Activated T-helper 17 cell treated with anti-CD3 and anti-CD28 coated beads, Interleukin-2, amount 50 U/mL, for 72 hours (primary cell): ENCODE measurements at regions not wholly inside any gene's neighbourhood (a gene's known extent, or its start where the extent isn't known, plus 50 kb on each side); places are given as distances from the start of the nearest gene placed in this dataset.
"Not testable (repeated sequence)": the region's sequence is repeated elsewhere in the genome, so short reads cannot be mapped to it uniquely, and the experiment has no call there.

ENCODE experiments used
- ATAC-seq: fragments of 150-1000 bp; cut with Tn5 transposase; replicated peaks from 2 replicates; pipeline ENCODE4 v1.10.0; 2021; ENCODE audit warnings: mild to moderate bottlenecking, moderate library complexity
- H3K27ac Mint-ChIP-seq: one replicate; pipeline ENCODE4 v1.8.0; 2022; ENCODE audit warnings: mixed read lengths
- H3K27me3 Mint-ChIP-seq: one replicate; pipeline ENCODE4 v1.8.0; 2022; ENCODE audit warnings: mixed read lengths
- H3K36me3 Mint-ChIP-seq: one replicate; pipeline ENCODE4 v1.8.0; 2022; ENCODE audit warnings: low read depth, mild to moderate bottlenecking, mixed read lengths
- H3K4me1 Mint-ChIP-seq: one replicate; pipeline ENCODE4 v1.8.0; 2022; ENCODE audit warnings: mixed read lengths
- H3K4me3 Mint-ChIP-seq: one replicate; pipeline ENCODE4 v1.8.0; 2022; ENCODE audit warnings: mild to moderate bottlenecking, mixed read lengths
- H3K9me3 Mint-ChIP-seq: one replicate; pipeline ENCODE4 v1.8.0; 2022; ENCODE audit warnings: mixed read lengths

GRCh38 chr7:76895696-76896095 lies 136.5 kb downstream of the SPDYE17 start:
- not testable (repeated sequence) for H3K4me1 Mint-ChIP-seq

DNA sequence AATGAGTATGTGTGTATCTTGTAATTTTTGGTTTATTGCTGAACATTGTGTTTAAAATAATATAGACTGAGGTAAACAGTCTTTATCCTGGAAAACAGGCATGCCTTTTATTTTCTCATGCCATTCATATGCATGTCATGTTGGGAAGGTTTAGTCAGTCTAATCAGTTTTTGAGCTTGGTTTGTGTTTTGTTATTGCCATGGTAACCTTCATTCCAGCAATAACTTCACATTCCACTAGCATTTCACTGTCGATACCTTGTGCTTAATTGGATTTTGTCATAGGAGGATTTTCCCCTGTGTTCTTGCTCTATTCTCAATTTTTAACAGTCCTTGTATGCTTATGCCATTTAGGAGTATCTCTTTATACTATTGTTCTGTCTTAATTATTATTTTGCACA lies 140.4 kb downstream of the SPDYE17 start:
- not testable (repeated sequence) for H3K4me3 Mint-ChIP-seq, H3K27me3 Mint-ChIP-seq, ATAC-seq, H3K36me3 Mint-ChIP-seq, H3K27ac Mint-ChIP-seq, H3K4me1 Mint-ChIP-seq, H3K9me3 Mint-ChIP-seq

More at GRCh38 chr7:76895696-76896095, 136.5 kb downstream of the SPDYE17 start:
- ATAC-seq, H3K4me3 Mint-ChIP-seq, H3K27me3 Mint-ChIP-seq, H3K36me3 Mint-ChIP-seq, H3K9me3 Mint-ChIP-seq, H3K27ac Mint-ChIP-seq: not testable (repeated sequence)

DNA sequence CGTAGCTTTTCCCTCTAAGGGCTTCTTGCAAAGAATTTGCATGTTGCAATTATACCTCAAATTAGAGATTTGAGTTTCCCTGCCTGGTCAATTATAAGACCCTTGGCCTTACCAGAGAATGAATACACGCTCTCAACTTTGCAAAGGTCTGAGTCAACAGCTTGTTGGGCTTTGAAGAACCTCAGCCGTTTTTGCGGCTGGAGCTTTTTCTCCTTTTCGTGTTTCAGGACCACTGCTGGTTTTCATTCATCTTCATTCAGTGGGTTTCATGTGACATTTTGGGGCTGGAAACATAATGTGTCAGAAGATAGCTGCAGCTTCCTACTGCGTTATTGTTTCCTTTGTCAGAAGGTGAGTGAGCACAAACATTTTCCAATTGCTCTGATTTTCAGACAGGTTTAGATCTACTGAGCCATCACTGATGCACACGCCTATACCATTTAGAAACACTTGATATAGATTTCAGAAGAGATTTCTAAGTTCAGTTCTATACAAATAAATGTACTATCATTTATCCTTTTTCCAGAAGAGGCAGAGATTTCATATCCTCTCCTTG lies 152.3 kb downstream of the SPDYE17 start:
- H3K4me1 Mint-ChIP-seq, H3K27ac Mint-ChIP-seq, H3K36me3 Mint-ChIP-seq, H3K9me3 Mint-ChIP-seq, H3K27me3 Mint-ChIP-seq, H3K4me3 Mint-ChIP-seq: not testable (repeated sequence)
- ATAC-seq: peak; percentile 37

DNA sequence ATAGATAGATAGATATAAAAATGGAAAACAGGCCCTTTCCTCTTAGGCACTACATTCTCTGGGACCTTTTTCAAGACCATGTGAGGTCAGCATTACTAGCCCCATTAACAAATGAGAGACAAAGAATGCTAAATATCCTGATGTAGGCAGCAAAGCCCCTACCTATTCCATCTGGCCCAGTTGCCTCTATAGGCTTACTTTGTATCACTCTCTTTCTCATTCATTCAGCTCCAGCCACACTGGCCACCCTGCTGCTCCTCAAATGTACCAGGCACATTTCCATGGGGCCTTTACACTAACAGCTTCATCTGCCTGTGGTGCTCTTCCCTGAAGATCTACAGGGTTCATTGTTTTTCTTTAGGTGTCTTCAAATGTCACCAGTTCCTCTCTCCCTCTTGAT lies 156.4 kb downstream of the SPDYE17 start:
- ATAC-seq, H3K9me3 Mint-ChIP-seq, H3K4me3 Mint-ChIP-seq, H3K27ac Mint-ChIP-seq, H3K4me1 Mint-ChIP-seq, H3K36me3 Mint-ChIP-seq: not testable (repeated sequence)
- H3K27me3 Mint-ChIP-seq: peaks cover 13% of the 10 kb centered on the region

DNA sequence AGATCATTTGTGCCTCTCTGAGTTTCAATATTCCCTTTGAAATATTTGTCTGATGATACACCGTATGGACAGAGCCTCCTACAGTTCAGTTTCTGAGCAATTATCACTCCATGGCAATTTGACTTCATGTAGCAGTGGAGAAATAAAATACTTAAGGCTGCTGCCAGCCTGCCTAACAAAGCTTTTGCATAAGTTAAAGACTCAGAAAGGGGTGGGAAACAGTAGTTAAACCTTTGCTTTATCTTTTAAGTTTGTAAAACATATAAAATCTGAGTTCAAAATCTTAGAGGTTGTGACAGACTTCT lies 161.7 kb downstream of the SPDYE17 start:
- H3K27me3 Mint-ChIP-seq, H3K27ac Mint-ChIP-seq, H3K4me1 Mint-ChIP-seq, H3K4me3 Mint-ChIP-seq, H3K9me3 Mint-ChIP-seq, ATAC-seq, H3K36me3 Mint-ChIP-seq: not testable (repeated sequence)

DNA sequence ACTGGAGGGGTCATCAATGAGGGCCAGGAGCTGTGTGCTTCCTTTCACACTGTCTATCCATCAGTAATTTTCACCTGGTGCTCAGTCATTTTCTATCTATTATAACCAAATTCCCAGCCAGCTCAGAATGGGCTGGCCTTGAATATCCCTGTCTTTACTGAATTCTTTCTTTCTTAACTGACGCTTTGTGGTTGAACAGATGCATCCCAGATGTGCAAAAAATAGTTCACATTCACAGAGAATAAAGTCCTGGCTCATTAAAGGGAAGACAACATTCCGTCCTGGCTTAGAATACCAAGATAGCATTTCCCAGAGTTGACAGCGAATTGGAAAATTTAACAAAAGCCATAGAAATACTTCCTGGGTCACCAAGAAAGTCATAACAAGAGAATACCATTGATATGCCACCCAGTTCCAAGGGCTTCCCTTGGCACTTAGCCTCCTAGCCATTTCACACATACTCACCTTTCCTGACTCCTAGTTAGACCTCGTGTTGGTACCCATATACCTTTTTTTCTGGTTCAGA lies 164.7 kb downstream of the SPDYE17 start:
- ATAC-seq, H3K27me3 Mint-ChIP-seq, H3K36me3 Mint-ChIP-seq: not testable (repeated sequence)

GRCh38 chr7:76863150-76863773 lies 168.9 kb downstream of the SPDYE17 start:
- H3K4me1 Mint-ChIP-seq, H3K27me3 Mint-ChIP-seq, ATAC-seq, H3K9me3 Mint-ChIP-seq, H3K27ac Mint-ChIP-seq, H3K36me3 Mint-ChIP-seq, H3K4me3 Mint-ChIP-seq: not testable (repeated sequence)

More for the DNA sequence above, 164.7 kb downstream of the SPDYE17 start:
- not testable (repeated sequence) for H3K4me3 Mint-ChIP-seq, H3K9me3 Mint-ChIP-seq, H3K27ac Mint-ChIP-seq, H3K4me1 Mint-ChIP-seq

DNA sequence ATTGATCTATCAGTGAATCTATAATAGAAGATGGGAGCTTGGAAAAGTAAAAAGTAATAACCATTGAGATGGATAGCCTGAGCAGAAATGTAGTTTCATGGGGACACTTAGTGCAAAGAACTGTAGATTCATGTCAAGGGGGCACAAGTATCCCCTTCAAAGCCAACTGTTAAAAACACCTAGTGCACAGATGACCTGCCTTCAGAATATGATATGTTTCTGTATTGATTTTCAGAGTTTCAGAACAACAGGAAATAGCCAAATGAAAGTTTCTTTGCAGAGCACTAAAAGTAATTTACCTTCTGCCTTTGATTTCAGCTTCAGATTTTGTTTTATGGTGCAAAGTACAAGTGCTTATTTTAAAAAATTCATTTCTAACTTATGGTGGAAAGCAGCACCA lies 169.9 kb downstream of the SPDYE17 start:
- not testable (repeated sequence) for H3K36me3 Mint-ChIP-seq, H3K4me1 Mint-ChIP-seq, ATAC-seq, H3K4me3 Mint-ChIP-seq, H3K9me3 Mint-ChIP-seq, H3K27ac Mint-ChIP-seq, H3K27me3 Mint-ChIP-seq

DNA sequence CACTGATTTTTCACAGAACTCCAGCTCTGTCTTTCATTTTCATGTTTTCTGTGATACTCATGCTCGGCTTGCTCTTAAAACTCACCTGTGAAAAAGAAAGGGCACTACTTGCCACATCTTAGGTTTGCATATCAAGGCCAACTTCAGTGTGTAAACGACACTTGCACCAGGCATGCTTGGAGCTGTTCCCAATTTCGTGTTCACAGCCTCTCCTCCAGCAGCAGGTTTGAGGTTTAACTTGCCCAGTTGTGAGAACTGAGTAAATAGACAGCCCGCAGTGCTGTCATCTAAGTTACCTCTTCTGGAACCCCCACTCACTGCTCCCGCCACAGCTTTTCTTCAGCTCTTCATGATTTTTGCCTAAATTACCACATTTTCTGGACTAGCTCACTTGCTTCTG lies 172.2 kb downstream of the SPDYE17 start:
- H3K27ac Mint-ChIP-seq, H3K9me3 Mint-ChIP-seq, ATAC-seq, H3K4me3 Mint-ChIP-seq, H3K4me1 Mint-ChIP-seq, H3K36me3 Mint-ChIP-seq, H3K27me3 Mint-ChIP-seq: not testable (repeated sequence)

DNA sequence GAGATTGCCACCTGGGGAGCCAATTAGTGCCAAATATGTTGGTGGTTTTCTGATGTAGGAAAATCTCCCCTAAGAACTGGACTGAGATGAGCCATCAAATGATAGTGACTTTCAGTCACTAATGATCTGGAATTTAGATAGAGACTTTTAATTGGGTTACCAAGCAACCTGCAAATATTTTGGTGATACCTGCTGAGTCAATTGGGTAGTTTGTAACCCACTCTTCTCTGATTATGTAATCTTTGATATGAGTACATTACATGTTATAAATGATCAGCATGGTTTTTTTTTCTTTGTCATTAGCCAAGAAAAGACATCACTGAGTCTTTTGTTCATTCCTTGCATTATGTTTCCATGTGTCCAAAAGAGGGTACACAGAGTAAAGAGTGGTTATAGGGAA lies 177.5 kb downstream of the SPDYE17 start:
- not testable (repeated sequence) for H3K4me3 Mint-ChIP-seq, H3K4me1 Mint-ChIP-seq, H3K9me3 Mint-ChIP-seq, H3K27ac Mint-ChIP-seq, H3K36me3 Mint-ChIP-seq, H3K27me3 Mint-ChIP-seq
- ATAC-seq: peak; percentile 26

GRCh38 chr7:76852787-76853584 lies 179.2 kb downstream of the SPDYE17 start:
- not testable (repeated sequence) for H3K27me3 Mint-ChIP-seq, H3K27ac Mint-ChIP-seq, H3K9me3 Mint-ChIP-seq, ATAC-seq, H3K36me3 Mint-ChIP-seq, H3K4me1 Mint-ChIP-seq, H3K4me3 Mint-ChIP-seq

DNA sequence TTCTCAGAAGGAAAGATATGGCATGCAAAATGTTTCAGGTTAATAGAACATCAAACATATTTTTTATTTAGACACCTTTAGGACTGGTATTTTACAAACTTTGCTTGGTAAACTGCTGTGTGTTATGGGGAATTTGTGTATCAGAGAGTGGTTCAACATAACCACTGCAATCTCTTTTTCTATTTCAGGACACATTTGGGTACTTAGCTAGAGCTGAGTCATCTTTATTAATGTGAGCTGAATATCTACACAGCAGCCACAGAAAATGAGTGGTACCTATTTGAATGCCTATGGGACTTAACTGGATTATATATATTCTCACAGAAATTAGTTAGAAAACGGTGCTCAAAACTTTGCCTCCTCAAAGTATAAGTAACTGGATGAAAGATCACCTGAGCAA lies 179.8 kb downstream of the SPDYE17 start:
- not testable (repeated sequence) for H3K27me3 Mint-ChIP-seq, H3K9me3 Mint-ChIP-seq, H3K4me1 Mint-ChIP-seq, H3K36me3 Mint-ChIP-seq, ATAC-seq, H3K4me3 Mint-ChIP-seq, H3K27ac Mint-ChIP-seq

DNA sequence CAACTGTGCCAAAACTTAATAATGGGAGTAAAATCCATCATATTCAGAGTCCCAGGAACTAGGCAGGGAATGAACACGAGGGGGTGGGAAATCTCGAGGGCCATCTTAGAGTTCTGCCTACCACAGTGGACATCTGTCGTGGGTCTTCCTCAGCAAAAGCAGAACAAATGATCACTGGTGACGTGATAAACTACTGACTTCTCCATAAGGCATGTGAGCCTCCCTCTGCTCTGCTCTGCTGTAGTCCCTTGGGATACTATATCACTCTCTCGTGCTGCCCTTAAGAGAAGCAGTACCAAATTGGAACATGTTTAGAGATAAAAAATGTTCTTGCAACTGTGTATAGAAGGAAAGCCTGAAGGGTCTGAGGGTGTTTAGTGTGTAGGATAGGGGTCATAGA lies 180.5 kb downstream of the SPDYE17 start:
- H3K4me1 Mint-ChIP-seq, H3K36me3 Mint-ChIP-seq, H3K9me3 Mint-ChIP-seq, H3K27me3 Mint-ChIP-seq, H3K27ac Mint-ChIP-seq, ATAC-seq, H3K4me3 Mint-ChIP-seq: not testable (repeated sequence)

DNA sequence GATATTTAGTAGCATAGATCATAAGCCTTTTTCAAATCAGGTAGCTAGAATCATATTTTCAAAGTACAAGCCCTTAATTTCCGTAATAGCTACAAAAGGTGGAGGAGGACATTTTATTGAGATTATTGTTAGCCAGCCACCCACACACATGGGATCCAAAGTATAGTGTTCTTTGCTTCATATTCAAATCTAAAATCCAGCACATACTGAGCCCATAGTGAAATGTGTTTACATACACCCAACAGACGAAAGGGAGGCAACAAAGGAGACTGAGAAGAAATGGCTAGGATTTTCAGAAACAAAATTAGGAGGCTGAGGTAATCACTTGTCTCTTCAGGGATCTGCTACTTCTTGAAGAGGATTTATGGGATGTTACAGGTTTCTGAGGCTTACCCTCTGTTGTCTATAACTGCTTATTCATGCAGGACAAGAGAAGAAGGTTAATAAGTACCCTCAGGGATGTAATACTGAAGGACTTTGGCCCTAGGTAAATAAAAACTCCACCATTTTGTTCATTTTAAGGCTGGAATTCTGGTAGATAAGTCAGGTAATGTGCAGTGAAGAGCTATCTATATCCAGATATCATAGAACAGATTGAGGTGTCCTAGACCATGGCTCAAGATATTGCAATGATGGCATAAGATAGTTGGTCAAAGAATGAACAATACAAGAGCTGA lies 182.1 kb downstream of the SPDYE17 start:
- H3K27me3 Mint-ChIP-seq, H3K4me1 Mint-ChIP-seq, H3K4me3 Mint-ChIP-seq, H3K9me3 Mint-ChIP-seq, H3K27ac Mint-ChIP-seq, H3K36me3 Mint-ChIP-seq, ATAC-seq: not testable (repeated sequence)

DNA sequence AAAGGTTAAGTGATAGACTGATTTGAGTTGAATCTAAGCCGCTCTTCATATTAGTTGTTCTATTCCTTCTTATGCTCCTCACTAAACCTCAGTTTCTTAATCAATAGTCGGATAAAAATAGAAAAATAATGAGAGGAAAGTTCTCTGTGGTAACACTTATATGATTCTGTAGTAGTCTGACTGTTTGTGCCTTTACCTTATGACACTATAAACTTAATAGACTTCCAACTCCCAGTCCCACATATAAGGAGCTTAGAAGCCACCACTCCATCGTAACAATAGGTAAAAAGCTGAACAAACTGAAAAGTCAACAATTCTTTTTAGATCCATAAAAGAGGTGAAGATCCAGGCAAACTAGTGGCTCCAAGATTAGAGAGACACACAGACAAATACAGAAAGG lies 192.3 kb downstream of the SPDYE17 start:
- not testable (repeated sequence) for H3K9me3 Mint-ChIP-seq, H3K27ac Mint-ChIP-seq, ATAC-seq, H3K36me3 Mint-ChIP-seq, H3K4me1 Mint-ChIP-seq, H3K4me3 Mint-ChIP-seq, H3K27me3 Mint-ChIP-seq
